Neural progenitor cell (in vitro differentiated cells): ENCODE measurements at regions not wholly inside any gene's neighbourhood (a gene's known extent, or its start where the extent isn't known, plus 50 kb on each side); places are given as distances from the start of the nearest gene placed in this dataset.

ENCODE experiments used
- DNase-seq: peaks from one replicate; pipeline ENCODE4 v3.0.0-alpha.2; 2016; ENCODE audit warnings: low spot score
- H2AFZ ChIP-seq: fragments of 200-600 bp; sonication (generic); replicated peaks from 2 replicates; pipeline ENCODE4 v1.6.1; 2016; ENCODE audit warnings: antibody characterized with exemption
- H3F3A ChIP-seq: fragments of 200-600 bp; sonication (generic); 2 replicates; pipeline ENCODE4 v1.6.1; 2016; ENCODE audit warnings: antibody characterized with exemption, low read depth
- H3K27ac ChIP-seq: fragments of 200-600 bp; sonication (generic); 2 replicates; pipeline ENCODE4 v1.5.1; 2016; ENCODE audit warnings: mild to moderate bottlenecking
- H3K27me3 ChIP-seq: fragments of 200-600 bp; sonication (generic); 2 replicates; pipeline ENCODE4 v1.6.1; 2016; ENCODE audit warnings: mild to moderate bottlenecking, moderate library complexity
- H3K36me3 ChIP-seq: fragments of 200-600 bp; sonication (generic); 2 replicates; pipeline ENCODE4 v1.5.1; 2016
- H3K4me1 ChIP-seq: fragments of 200-600 bp; sonication (generic); 2 replicates; pipeline ENCODE4 v1.6.1; 2016; ENCODE audit warnings: mixed run types
- H3K4me2 ChIP-seq: fragments of 200-600 bp; sonication (generic); 2 replicates; pipeline ENCODE4 v1.6.1; 2016
- H3K4me3 ChIP-seq: fragments of 200-600 bp; sonication (generic); 2 replicates; pipeline ENCODE4 v1.5.1; 2016
- H3K79me2 ChIP-seq: fragments of 200-600 bp; sonication (generic); 2 replicates; pipeline ENCODE4 v1.6.1; 2016; ENCODE audit warnings: low read depth
- H3K9ac ChIP-seq: fragments of 200-600 bp; sonication (generic); 2 replicates; pipeline ENCODE4 v1.6.1; 2016
- H3K9me3 ChIP-seq: fragments of 200-600 bp; sonication (generic); 2 replicates; pipeline ENCODE4 v1.5.1; 2016; ENCODE audit warnings: low read depth
- H4K20me1 ChIP-seq: fragments of 200-600 bp; sonication (generic); 2 replicates; pipeline ENCODE4 v1.6.1; 2016; ENCODE audit warnings: low read depth
- H3K27ac Mint-ChIP-seq: 3 replicates; pipeline ENCODE4 v1.8.0; 2021; ENCODE audit warnings: mixed read lengths
- H3K27me3 Mint-ChIP-seq: 2 replicates; pipeline ENCODE4 v1.8.0; 2022; ENCODE audit warnings: low read depth, mild to moderate bottlenecking, inconsistent platforms, moderate library complexity, mixed read lengths; ENCODE audit not compliant: insufficient read depth
- H3K36me3 Mint-ChIP-seq: 3 replicates; pipeline ENCODE4 v1.8.0; 2021; ENCODE audit warnings: mixed read lengths
- H3K4me1 Mint-ChIP-seq: 3 replicates; pipeline ENCODE4 v1.8.0; 2021; ENCODE audit warnings: mixed read lengths
- H3K4me3 Mint-ChIP-seq: 3 replicates; pipeline ENCODE4 v1.8.0; 2021; ENCODE audit warnings: mild to moderate bottlenecking, moderate library complexity, mixed read lengths
- H3K9me3 Mint-ChIP-seq: 3 replicates; pipeline ENCODE4 v1.8.0; 2020; ENCODE audit warnings: mixed read lengths
- CTCF ChIP-seq: fragments of 200-600 bp; sonication (generic); IDR thresholded peaks from 2 replicates; pipeline ENCODE4 v1.5.1; 2017; ENCODE audit warnings: antibody characterized with exemption, mild to moderate bottlenecking
- EZH2 ChIP-seq: fragments of 200-600 bp; sonication (generic); IDR thresholded peaks from 2 replicates; pipeline ENCODE4 v1.6.1; 2017; ENCODE audit warnings: antibody characterized with exemption, mild to moderate bottlenecking, moderate library complexity
- EZH2phosphoT487 ChIP-seq: fragments of 200-600 bp; sonication (generic); IDR thresholded peaks from 2 replicates; pipeline ENCODE4 v1.6.1; 2017; ENCODE audit warnings: antibody characterized with exemption

DNA sequence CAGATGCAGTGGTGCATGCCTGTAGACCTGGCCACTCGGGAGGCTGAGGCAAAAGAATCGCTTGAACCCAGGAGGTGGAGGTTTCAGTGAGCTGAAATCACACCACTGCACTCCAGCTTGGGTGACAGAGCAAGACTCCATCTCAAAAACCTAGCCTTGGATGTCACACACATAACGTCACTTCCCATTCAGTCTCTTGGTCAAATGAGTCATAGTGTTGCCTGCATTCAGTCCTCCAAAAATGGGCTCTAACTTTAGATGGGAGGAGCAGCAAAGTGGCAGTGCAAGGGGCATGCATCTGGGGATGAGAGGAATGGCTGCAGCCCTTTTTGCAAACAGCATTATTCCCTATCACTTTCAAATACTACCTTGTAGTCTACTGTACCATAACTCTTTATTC is 62.9 kb upstream of the AGBL1 start:
- H2AFZ ChIP-seq: no peak overlapping the region
- H3K4me3 ChIP-seq: no peak overlapping the region
- Mint-ChIP-seq H3K27ac (no peak overlapping the region), H3K4me1 (peaks cover 10% of the 10 kb centered on the region), H3K9me3 (no peaks in the 10 kb centered on the region), H3K27me3 (peaks cover 2% of the 10 kb centered on the region), H3K4me3 (no peak overlapping the region), H3K36me3 (no peaks in the 10 kb centered on the region)
- H3K4me2 ChIP-seq: no peak overlapping the region
- no peak for DNase-seq
- no peaks in the 10 kb centered on the region for H4K20me1 ChIP-seq
- H3K9me3 ChIP-seq: no peaks in the 10 kb centered on the region
- no peak overlapping the region for H3K27ac ChIP-seq
- no peaks in the 10 kb centered on the region for H3K36me3 ChIP-seq
- TF ChIP-seq EZH2phosphoT487 (no peak), EZH2 (no peak)
- no peaks in the 10 kb centered on the region for H3K4me1 ChIP-seq
- H3F3A ChIP-seq: no peaks in the 10 kb centered on the region
- no peaks in the 10 kb centered on the region for H3K27me3 ChIP-seq
- no peak overlapping the region for H3K9ac ChIP-seq
- H3K79me2 ChIP-seq: no peaks in the 10 kb centered on the region

- Histone ChIP-seq H3F3A (no peaks in the 10 kb centered on the region), H3K36me3 (no peaks in the 10 kb centered on the region), H3K9me3 (no peaks in the 10 kb centered on the region), H3K9ac (no peak overlapping the region), H3K4me3 (no peak overlapping the region), H2AFZ (no peak overlapping the region), H3K27me3 (no peaks in the 10 kb centered on the region), H4K20me1 (no peaks in the 10 kb centered on the region), H3K4me1 (no peaks in the 10 kb centered on the region), H3K4me2 (no peak overlapping the region), H3K79me2 (no peaks in the 10 kb centered on the region), H3K27ac (no peak overlapping the region)
- peaks cover 10% of the 10 kb centered on the region for H3K4me1 Mint-ChIP-seq
- no peak overlapping the region for H3K4me3 Mint-ChIP-seq
- no peaks in the 10 kb centered on the region for H3K9me3 Mint-ChIP-seq
- H3K27ac Mint-ChIP-seq: no peak overlapping the region
- DNase-seq: no peak
- no peaks in the 10 kb centered on the region for H3K36me3 Mint-ChIP-seq
- H3K27me3 Mint-ChIP-seq: peaks cover 2% of the 10 kb centered on the region
- TF ChIP-seq EZH2phosphoT487: no peak
- TF ChIP-seq CTCF: no peak
- TF ChIP-seq EZH2: no peak
Measured at GRCh38 chr15:86018679-86019078, 61.0 kb upstream of the AGBL1 start.

DNA sequence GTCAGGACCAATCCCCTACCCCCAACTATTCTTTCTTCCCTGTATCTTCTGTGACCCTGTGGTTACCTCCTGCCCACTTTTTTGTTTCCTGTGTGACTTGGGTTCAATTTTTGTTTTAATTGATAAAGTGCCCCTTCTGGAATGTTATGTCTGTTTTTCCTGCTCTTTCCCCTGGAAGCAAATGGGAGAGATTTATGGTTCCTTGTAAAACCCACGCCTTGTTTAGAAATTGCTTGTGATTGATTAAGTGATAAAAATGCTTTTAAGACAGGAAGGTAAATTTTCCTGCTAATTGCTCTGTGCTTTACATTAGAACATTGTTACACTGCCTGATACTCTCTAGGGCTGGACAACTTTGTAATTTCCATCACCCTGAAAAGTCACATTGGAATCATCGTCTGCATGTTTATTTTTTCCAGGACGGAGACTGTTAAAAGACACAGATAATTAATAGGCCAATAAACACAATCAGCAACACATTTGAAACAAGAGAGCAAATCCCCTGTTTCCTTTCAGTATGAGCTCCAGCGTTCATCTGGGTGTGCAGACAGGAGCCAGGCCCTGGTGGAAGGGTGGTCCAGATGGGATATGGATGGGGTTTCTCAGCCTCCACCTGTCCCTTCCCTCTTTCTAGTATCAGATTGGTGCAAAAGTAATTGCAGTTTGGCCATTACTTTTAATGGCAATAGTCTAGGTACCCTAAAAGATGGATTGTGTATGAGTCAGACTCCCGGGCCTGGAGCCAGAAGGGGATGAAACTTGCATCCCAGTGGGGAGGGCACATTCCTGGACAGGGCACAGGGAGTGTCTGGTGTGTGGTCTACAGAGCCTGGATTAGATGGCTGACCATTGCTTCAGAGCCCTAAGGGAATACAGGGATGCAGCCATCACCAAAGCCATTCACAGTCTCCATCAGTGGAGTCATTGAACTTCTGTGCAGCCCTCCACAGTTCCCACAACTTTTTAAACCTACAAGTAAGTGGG is 58.1 kb upstream of the AGBL1 start:
- no peaks in the 10 kb centered on the region for H3K4me1 ChIP-seq
- Mint-ChIP-seq H3K9me3 (no peaks in the 10 kb centered on the region), H3K27me3 (no peaks in the 10 kb centered on the region)

More for the DNA sequence above, 58.1 kb upstream of the AGBL1 start:
- Histone ChIP-seq H2AFZ (no peak overlapping the region), H3K27ac (no peak overlapping the region), H3F3A (no peaks in the 10 kb centered on the region), H3K4me2 (no peak overlapping the region), H4K20me1 (no peaks in the 10 kb centered on the region), H3K36me3 (no peaks in the 10 kb centered on the region), H3K9ac (no peak overlapping the region), H3K9me3 (no peaks in the 10 kb centered on the region), H3K4me3 (no peak overlapping the region), H3K79me2 (no peaks in the 10 kb centered on the region), H3K27me3 (no peaks in the 10 kb centered on the region)
- TF ChIP-seq EZH2 (no peak), EZH2phosphoT487 (no peak), CTCF (no peak)
- no peak overlapping the region for H3K27ac Mint-ChIP-seq
- H3K36me3 Mint-ChIP-seq: no peaks in the 10 kb centered on the region
- H3K4me1 Mint-ChIP-seq: no peaks in the 10 kb centered on the region
- no peak overlapping the region for H3K4me3 Mint-ChIP-seq
- no peak for DNase-seq
